ENCODE measurements at regions not wholly inside any gene's neighbourhood (a gene's known extent, or its start where the extent isn't known, plus 50 kb on each side); places are given as distances from the start of the nearest gene placed in this dataset.

DNA sequence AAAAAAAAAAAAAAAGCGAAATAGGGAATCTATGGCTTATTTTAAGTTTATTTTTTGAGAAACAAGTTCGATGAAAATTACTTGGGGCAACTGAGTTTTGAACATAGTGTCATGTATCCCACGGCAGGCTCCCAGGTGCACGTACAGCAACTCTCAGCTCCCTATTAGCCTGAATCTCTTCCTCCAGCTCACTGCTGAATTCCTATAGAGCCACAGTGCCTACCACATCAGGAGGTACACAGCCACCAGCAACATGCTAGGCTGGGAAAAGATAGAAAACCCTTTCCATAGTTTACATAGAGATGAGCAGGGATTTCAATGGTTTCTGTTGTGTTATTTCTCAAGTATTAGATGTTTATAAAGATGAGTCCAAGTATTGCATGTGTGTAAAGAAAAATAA is 115.9 kb upstream of the RGMB start:
- no peak for DNase-seq (ENCODE audit: low spot score)
- Mint-ChIP-seq H3K27me3 (ENCODE audit: low read depth) (no peaks in the 10 kb centered on the region), H3K4me1 (ENCODE audit: low read depth) (peaks cover 10% of the 10 kb centered on the region), H3K9me3 (ENCODE audit: low read depth) (no peaks in the 10 kb centered on the region), H3K36me3 (ENCODE audit: low read depth) (peaks cover 2% of the 10 kb centered on the region), H3K4me3 (ENCODE audit: unreplicated experiment) (no peak overlapping the region), H3K27ac (ENCODE audit: unreplicated experiment) (no peak overlapping the region)
- TF ChIP-seq, protein P1, sequence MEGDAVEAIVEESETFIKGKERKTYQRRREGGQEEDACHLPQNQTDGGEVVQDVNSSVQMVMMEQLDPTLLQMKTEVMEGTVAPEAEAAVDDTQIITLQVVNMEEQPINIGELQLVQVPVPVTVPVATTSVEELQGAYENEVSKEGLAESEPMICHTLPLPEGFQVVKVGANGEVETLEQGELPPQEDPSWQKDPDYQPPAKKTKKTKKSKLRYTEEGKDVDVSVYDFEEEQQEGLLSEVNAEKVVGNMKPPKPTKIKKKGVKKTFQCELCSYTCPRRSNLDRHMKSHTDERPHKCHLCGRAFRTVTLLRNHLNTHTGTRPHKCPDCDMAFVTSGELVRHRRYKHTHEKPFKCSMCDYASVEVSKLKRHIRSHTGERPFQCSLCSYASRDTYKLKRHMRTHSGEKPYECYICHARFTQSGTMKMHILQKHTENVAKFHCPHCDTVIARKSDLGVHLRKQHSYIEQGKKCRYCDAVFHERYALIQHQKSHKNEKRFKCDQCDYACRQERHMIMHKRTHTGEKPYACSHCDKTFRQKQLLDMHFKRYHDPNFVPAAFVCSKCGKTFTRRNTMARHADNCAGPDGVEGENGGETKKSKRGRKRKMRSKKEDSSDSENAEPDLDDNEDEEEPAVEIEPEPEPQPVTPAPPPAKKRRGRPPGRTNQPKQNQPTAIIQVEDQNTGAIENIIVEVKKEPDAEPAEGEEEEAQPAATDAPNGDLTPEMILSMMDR (IDR thresholded peaks at IDR 0.05): no peak

DNA sequence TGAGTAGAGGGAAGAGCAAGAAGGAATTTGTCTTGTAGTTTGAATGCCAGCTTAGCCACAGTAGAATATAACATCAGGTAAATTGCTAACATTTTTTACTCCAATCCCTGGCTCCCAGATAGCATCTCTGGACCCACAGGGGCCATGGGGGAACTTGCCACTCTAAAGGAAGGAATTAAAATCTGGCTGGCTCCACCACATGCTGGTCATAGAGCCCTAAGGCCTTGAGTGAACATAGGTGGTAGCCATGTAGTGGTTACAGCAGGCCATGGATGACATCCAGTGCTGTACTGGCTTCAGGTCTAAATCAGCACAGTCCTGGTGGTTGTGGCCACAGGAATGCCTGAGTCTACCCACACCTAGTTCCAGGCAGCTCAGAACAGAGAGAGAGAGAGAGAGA is 109.9 kb upstream of the RGMB start:
- Mint-ChIP-seq H3K4me3 (ENCODE audit: unreplicated experiment) (no peak overlapping the region), H3K36me3 (ENCODE audit: low read depth) (no peaks in the 10 kb centered on the region), H3K27me3 (ENCODE audit: low read depth) (no peaks in the 10 kb centered on the region), H3K4me1 (ENCODE audit: low read depth) (no peaks in the 10 kb centered on the region), H3K27ac (ENCODE audit: unreplicated experiment) (no peak overlapping the region), H3K9me3 (ENCODE audit: low read depth) (peaks cover 23% of the 10 kb centered on the region)
- TF ChIP-seq, protein P1 (IDR thresholded peaks at IDR 0.05): no peak
- no peak for DNase-seq (ENCODE audit: low spot score)

DNA sequence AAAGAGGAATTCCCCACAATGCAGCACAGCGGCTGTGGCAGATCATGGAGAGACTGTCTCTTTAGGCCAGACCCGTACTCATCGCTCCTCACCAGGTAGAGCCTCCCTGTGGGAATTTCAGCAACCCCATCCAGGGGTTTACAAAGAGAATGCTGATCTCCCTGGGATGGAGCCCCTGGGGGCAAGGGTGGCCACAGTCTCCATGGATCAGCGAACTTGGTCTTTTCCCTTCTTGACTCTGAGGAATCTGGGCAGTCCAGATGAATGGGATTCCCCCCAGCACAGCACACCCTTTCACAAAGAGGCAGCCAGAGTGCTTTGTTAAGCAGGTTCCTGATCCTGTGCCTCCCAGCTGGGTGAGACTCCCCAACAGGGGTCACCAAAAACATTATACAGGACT is 108.7 kb upstream of the RGMB start:
- H3K27ac Mint-ChIP-seq (ENCODE audit: unreplicated experiment): no peak overlapping the region

DNA sequence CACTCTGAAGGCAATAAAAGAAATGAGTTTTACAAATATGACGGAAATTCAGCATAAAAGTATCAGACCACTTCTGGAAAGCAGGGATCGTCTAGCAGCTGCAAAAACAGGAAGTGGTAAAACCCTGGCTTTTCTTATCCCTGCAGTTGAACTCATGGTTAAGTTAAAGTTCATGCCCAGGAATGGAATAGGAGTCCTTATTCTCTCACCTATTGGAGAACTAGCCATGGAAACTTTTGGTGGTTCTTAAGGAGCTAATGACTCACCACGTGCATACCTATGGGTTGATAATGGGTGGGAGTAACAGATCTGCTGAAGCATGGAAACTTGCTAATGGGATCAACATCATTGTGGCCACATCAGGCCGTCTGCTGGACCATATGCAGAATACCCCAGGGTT is 93.5 kb upstream of the RGMB start:
- Mint-ChIP-seq H3K4me3 (ENCODE audit: unreplicated experiment) (peak overlapping the region; percentile 0), H3K36me3 (ENCODE audit: low read depth) (no peaks in the 10 kb centered on the region), H3K27ac (ENCODE audit: unreplicated experiment) (no peak overlapping the region), H3K9me3 (ENCODE audit: low read depth) (peaks cover 24% of the 10 kb centered on the region), H3K4me1 (ENCODE audit: low read depth) (peaks cover 7% of the 10 kb centered on the region), H3K27me3 (ENCODE audit: low read depth) (no peaks in the 10 kb centered on the region)
- TF ChIP-seq, protein P1 (IDR thresholded peaks at IDR 0.05): no peak
- no peak for DNase-seq (ENCODE audit: low spot score)

More for the DNA sequence above, 108.7 kb upstream of the RGMB start:
- H3K4me1 Mint-ChIP-seq (ENCODE audit: low read depth): no peaks in the 10 kb centered on the region
- TF ChIP-seq, protein P1 (IDR thresholded peaks at IDR 0.05): no peak
- no peak for DNase-seq (ENCODE audit: low spot score)
- H3K36me3 Mint-ChIP-seq (ENCODE audit: low read depth): no peaks in the 10 kb centered on the region
- H3K27me3 Mint-ChIP-seq (ENCODE audit: low read depth): no peaks in the 10 kb centered on the region
- H3K9me3 Mint-ChIP-seq (ENCODE audit: low read depth): peaks cover 23% of the 10 kb centered on the region
- H3K4me3 Mint-ChIP-seq (ENCODE audit: unreplicated experiment): no peak overlapping the region

DNA sequence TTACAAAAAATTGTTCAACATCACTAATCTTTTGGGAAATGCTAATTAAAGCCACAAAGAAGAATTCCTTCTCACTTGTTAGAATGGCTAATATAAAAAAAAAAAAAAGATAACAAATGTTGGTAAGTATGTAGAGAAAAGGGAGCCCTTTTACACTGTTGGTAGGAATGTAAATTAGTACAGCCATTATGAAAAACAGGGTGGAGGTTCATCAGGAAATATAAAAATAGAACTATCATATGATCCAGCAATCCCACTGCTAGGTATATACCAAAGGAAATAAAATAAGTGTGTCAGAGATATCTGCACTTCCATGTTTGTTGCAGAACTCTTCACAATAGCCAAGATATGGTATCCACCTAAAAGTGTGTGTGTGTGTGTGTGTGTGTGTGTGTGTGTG is 83.5 kb upstream of the RGMB start:
- Mint-ChIP-seq H3K4me1 (ENCODE audit: low read depth) (no peaks in the 10 kb centered on the region), H3K36me3 (ENCODE audit: low read depth) (peaks cover 12% of the 10 kb centered on the region), H3K27me3 (ENCODE audit: low read depth) (no peaks in the 10 kb centered on the region), H3K9me3 (ENCODE audit: low read depth) (peaks cover 54% of the 10 kb centered on the region), H3K27ac (ENCODE audit: unreplicated experiment) (no peak overlapping the region), H3K4me3 (ENCODE audit: unreplicated experiment) (no peak overlapping the region)
- DNase-seq (ENCODE audit: low spot score): no peak
- TF ChIP-seq, protein P1 (IDR thresholded peaks at IDR 0.05): no peak

Data from chondrocyte (in vitro differentiated cells).